ENCODE measurements at regions not wholly inside any gene's neighbourhood (a gene's known extent, or its start where the extent isn't known, plus 50 kb on each side); places are given as distances from the start of the nearest gene placed in this dataset.

DNA sequence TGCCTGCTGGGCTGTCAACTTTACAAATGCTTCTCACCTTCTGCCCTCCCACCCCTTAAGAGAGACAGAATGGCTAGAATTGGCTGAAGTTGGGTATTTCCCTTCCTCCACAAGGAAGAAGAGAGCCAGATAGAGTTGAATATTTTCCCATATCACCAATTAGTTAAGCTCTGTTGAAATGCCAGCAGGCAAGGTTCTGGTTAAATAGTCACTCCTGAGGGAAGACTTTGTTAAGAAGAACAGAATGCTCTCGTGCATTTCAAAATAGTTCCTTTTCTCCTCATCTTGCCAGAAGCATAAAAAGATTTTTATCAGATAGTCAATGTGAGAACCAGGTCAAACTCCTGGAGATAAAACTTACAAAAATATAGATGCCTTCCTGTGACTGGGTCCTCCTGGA is 2857.0 kb upstream of the PCDH20 start:
- TF ChIP-seq POLR2AphosphoS5 (IDR thresholded peaks at IDR 0.05; ENCODE audit: insufficient read depth, low read depth, low read length): no peak
- TF ChIP-seq, protein P1, sequence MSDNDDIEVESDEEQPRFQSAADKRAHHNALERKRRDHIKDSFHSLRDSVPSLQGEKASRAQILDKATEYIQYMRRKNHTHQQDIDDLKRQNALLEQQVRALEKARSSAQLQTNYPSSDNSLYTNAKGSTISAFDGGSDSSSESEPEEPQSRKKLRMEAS (IDR thresholded peaks at IDR 0.05; ENCODE audit: insufficient read depth, insufficient read length): no peak

Measured in endothelial cell of umbilical vein (primary cell).